NCI-H2081 (cell line): ENCODE measurements at regions not wholly inside any gene's neighbourhood (a gene's known extent, or its start where the extent isn't known, plus 50 kb on each side); places are given as distances from the start of the nearest gene placed in this dataset.
A peak's percentile ranks its signal among the peaks of the same experiment; 100 is the strongest.
"Not testable (repeated sequence)": the region's sequence is repeated elsewhere in the genome, so short reads cannot be mapped to it uniquely, and the experiment has no call there.

Experiments used
- DNase-seq, 2 experiments: peaks; one replicate each; lab custom pipeline; 2025; lab: John Stamatoyannopoulos, UW

DNA sequence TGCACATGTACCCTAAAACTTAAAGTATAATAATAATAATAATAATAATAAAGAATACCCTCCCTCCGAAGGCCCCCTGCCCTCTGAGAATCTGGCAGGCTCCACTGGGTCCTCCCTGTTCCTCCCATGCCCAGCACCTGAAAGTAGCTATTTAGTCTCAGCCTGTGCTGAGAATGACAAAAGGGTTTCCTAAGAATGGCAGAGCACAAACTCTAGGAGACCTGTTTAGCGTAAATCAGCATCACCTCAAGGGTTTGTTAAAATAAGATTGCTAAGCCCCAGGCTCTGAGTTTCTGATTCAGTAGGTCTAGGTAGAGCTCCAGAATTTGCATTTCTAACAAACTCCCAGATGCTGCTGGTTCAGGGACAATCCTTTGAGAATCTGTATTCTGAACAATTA lies 606.8 kb upstream of the CDH11 start:
- no peak for DNase-seq

DNA sequence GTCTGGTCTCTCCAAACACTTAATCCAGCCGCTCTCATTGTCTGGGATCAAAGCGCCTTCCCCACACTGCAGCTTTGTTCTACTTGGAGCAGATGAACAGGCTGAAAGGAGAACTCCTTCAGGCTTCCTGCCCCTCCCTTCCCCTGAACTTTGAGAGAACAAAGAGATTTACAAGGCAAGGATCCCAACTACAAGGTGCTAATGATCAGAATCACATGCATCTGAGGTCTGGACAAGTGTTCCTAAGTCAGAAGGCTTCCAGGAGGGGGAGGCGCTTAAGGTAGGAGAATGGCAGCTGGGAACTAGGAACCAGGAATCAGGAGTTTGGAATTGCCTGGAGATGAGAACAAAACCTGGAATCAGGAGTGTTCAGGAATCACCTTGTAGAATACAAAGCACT lies 606.3 kb upstream of the CDH11 start:
- no peak for DNase-seq

DNA sequence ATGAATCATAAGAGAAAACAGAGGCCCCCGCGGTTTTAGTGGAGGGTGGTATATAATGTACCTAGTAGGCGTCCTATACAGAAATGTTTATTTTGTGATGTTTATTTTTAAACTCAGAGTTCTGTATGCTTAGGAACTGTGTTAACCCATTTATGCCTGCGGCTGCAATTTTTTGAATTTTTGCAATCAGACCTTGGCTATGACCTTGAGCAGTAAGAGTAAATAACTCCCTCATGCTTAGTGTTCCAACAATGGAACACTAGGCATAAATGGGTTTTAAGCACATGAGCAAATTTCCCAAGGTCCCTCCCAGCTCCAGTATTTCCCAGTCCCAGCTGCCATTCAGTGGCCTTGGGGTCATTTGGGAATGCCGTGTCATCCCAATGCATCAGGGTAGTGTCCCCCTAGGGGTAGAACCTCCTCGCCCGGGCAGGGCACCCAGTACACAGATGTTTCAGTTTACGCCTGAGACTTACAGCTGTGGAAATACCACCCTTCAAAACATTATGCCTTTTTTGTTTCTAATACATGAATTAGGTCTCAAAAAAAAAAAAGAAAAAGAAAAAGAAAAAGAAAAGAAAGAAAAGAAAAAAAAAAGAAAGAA lies 605.8 kb upstream of the CDH11 start:
- no peak for DNase-seq

DNA sequence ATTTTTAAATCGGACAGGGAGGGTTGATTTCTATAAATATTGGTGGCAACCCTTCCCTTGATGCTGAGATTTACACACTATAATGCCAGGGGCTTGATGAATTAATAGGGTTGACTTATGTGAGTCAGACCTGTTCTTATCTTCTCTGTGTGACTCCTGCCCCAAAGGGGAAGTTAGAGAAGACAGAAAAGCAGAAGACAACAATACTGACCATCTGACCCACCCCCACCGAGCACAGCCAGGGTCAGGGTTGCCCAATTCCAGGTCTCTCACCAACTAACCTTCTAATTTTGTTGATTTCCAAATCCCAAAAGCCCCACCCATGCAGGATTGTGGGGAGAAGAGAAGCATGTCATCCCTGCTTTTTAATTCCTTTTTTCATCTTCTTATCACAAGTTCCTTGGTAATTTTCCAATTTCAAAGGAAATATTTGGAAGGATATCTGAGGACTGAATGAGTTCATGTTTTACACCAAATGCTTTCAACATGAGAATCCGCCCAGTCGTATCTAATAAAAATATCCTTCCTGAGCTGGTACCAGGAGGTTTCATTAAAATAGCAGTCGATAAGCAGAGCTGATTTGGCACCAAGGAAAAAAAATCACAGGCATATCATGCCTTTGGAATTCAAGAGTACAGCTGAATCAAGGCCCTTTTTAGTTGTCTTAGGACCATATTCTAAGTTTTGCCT lies 603.4 kb upstream of the CDH11 start:
- no peak for DNase-seq

DNA sequence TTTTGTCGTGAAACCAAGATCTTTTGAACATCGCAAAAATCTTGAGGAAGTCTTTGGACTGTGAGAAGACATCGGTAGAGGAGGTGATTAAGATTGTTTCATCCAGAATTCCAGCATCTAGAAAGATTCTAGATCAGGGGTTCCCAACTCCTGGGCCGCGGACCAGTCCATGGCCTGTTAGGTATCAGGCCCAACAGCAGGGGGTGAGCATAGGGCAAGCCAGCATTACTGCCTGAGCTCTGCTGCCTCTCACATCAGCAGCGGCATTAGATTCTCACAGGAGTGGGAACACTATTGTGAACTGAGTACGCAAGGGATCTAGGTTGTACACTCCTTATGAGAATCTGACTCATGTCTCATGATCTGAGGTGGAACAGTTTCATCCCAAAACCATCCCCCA lies 600.6 kb upstream of the CDH11 start:
- DNase-seq, result no peak

DNA sequence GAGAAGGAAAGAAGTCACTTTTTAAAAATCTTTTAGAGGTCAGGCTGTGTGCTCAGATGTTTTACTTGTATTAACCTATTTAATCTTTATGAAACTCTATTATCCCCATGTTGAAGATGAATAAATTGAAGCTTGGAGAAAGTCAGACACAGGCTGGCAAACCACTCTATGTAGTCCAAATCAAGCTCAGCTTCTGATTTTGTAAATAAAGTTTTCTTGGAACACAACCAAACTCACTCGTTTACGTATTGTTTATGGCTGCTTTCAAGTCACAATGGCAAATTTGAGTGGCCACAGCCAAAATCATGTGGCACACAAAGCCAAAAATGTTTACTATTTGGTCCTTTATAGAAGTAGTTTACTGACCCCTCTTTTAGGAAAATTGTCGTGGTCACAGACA lies 596.0 kb upstream of the CDH11 start:
- DNase-seq, result no peak

DNA sequence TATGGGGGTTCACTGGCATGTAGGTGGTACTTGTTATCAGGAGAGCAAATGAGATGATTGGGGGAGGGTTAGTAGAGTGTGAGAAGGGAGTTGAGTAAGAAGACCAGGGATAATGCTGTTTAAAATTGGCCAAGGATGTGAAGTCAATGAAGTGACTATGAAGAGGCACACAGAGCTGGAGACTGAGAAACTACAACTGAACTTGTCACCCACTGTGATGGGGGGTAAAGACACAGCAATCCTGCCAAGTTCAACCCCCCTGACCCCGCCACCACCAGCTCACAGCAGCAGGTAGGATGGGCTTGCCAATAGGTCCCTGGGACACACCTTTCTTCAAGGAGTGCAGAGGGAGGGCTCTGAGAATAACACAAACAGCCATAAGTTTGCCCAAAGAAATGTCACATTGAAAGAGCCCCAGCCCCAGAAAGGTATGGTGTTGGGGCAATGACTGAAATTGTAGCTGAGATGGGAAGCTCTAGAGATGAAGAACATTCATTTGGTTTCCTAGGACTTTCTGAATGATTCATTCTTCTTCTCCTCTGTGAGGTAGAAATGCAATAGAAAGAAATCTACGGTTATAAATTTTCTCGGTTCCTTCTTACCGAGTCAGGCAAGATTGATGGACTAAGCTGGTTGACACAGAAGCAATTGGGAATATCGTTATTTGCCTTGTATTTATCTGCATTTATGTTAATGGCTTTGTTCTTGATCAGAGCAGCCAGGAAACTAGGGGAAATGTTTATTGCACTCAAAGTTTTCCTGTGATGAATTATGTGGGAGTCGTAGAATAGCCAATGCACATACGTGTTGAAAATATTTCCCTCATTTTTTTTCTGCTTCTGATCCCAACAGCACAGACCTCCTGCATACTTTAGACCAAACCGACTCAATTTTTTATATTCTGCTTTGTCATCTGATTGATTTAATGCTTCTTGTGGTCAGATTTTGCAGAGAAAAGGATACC lies 595.2 kb upstream of the CDH11 start:
- no peak for DNase-seq

DNA sequence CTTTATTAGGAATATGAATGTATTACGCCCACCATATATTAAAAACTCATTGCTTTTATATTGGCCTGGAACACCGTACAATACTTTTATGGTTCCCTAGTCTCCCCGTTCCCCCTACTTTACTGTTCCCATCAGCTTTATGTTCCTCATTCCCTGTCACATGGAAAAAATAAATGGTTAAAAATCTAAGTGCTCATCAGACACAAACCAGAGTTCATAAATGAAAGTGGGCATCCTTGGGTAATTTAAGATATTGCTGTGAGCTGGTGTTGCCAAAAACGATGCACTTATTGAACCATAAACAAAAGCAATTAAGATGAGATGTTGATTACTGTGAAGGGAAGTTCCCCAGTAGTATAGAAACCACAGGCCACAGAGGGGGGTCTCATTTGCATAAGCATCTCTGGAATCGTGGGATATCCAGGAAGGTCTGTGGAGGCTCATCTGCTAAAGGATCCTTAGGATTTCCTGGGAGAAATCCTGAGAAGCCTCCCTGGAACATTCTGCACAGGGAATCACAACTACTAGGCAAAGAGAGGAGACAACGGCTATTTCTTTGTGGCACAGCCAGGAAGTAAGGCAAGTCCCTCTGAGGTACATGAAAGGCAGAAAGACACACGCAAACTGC lies 591.4 kb upstream of the CDH11 start:
- DNase-seq, result no peak

DNA sequence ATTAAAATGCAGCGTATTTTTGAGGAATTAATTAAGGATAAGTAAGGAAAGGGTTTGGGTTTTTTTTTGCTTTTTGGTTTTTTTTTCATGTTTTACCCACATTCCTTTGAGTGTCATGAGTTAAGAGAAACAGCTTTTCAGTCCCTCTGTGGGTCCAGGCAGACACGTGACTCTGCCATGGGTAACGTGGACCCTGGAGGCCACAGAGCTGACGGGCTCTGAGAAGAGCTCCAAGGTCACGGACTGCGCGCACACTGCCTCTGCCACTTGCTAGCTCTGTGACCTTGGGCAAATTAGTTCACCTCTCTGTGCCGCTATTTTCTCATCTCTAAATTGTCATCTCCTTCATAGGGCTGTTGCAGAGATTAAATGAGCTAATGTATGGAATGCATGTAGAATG lies 588.2 kb upstream of the CDH11 start:
- DNase-seq, result peak in 1 of 2 experiments; percentile 0

DNA sequence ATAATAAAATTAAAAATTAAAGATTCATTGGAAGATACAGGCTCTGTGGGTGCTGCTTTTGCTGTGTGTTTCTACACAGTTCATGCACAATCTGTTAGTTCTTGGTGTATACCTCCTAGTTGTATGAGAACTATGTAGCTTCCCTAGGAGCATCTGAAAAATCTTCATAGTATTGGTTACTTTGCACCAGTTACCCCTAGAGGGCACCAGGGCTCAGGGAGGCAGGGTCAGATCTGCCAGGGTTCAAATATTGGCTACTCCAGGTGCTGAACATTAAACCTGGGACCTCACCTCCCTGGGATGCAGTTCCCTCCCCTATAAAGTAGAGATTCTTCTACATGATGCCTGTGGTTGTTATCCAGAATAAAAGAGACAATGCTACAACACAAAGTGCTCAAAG lies 583.0 kb upstream of the CDH11 start:
- no peak for DNase-seq

DNA sequence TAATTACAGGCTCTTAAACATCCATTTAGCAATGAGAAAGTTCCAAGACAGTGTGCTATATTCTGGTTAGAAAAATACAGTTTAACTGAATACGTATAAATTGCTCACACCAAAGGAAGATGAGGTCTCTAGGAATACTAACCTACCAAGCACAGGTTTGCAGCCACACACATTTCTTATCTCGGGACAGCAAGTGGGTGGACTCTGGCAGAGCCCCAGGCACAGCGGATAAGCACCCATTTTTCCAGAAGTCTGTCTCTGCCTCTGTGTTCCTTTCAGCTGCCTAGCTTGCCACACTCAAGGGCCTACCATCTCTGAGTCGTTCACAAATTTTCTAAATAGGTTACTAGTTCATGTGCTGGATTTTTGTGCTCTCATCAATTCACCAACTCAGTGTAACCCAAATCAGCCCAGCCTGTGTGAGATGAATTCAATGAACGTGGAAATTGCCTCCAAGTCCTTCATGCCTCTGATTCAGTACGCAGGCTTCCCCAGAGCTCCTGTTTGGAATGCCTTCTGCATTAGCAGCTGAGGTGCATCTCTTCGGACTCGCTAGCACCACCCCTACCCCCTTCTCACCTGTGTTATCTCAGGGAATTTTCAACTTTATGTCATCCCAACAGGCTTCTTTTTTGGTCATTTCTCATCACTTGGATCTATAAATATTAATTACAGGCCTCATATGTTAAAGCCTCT lies 581.0 kb upstream of the CDH11 start:
- no peak for DNase-seq

DNA sequence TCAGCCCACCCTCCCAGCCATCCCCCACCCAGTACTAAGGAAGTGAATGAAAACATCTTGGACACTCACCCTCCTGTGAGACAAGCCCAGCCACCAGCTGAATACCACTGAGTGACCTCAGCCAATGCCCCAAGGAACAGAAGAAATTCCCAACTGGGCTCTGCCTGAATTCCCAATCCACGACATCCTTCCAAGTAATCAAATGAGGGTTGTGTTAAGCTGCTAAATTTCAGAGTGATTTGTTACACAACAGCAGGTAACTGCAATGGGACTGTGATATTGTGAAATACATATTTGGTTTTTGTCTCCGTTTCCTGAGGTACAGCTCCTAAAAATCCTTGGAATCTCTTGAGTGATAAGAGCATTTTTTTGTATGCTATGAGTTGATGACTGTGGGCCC lies 578.7 kb upstream of the CDH11 start:
- DNase-seq, result no peak

DNA sequence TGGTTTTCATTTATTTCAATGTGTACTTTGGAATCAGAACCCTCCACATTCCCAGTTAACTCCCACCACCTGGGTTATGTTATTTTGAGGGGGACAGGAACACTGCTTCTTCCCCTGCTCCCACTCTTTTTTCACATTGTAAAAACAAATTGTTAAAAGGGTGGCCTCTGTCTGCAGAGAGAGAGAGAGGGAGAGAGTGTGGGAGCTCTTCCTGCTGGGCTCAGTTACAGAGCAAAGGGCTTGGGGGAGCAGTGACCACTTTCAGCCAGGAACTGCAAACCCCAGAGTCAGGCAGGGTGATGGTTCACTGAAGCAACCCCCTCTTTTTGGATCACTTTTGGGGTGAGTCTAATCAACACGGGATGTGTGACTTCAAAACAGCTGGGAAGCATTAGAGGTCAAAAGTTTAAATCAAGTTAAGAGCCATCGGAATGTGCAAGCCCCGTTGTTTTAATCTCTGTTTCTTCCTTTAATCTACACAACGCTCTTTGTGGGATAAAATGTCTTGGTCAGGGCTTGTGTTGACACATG lies 577.0 kb upstream of the CDH11 start:
- DNase-seq, result no peak

DNA sequence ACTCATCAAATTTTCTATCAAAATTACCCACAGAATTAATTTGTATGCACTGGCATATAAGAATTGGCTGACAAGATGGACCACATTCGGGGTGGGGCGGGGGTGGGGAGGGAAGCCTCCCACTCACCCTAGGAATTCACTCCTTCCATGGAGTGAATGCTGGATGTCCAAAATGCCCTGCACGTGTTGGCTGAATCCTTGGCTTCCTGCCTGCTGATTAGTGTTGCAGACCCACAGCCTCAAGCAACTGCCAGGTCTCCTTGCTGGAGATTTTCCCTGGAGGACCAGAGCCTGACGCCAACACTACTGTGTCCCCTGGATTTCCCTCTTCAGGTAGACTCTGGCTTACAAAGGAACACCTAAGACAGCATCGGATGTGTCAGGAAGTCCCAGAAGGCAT lies 575.7 kb upstream of the CDH11 start:
- DNase-seq, result no peak

DNA sequence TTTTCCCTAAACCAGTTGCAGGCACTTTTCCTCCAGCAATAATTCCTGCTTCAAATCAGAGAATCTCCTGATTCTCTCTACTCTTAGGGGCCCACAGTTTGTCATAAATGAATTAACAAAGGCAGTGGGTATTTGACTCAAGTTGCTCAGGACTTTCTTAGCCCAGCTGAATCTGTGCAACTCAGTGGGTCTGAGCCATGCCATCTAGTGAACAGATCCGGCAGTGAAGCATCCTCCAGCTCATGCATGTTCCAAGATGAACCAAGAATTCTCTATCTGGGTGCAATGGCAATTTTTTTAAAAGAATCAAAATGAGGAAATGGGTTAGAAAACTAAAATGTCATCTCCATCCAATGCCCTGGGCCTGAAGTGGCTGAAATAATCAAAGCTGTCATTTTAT lies 575.2 kb upstream of the CDH11 start:
- no peak for DNase-seq

DNA sequence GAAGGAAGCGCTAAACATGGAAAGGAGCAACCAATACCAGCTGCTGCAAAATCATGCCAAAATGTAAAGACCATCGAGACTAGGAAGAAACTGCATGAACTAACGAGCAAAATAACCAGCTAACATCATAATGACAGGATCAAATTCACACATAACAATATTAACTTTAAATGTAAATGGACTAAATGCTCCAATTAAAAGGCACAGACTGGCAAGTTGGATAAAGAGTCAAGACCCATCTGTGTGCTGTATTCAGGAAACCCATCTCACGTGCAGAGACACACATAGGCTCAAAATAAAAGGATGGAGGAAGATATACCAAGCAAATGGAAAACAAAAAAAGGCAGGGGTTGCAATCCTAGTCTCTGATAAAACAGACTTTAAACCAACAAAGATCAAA lies 570.0 kb upstream of the CDH11 start:
- not testable (repeated sequence) for DNase-seq

DNA sequence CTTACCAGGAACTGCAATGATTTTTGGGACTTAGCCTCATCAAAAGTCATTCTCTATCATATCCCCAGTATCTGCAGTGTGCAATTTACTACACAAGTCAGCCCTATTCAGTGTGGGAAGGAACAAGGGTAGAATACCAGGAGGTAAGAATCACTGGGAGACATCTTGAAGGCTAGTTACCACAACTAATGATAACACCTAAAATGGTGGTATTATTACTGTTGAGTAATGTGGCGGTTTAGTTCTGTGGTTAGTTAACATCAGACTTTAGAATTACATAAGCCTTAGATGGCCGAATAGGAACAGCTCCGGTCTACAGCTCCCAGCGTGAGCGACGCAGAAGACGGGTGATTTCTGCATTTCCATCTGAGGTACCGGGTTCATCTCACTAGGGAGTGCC lies 567.9 kb upstream of the CDH11 start:
- DNase-seq, result no peak

DNA sequence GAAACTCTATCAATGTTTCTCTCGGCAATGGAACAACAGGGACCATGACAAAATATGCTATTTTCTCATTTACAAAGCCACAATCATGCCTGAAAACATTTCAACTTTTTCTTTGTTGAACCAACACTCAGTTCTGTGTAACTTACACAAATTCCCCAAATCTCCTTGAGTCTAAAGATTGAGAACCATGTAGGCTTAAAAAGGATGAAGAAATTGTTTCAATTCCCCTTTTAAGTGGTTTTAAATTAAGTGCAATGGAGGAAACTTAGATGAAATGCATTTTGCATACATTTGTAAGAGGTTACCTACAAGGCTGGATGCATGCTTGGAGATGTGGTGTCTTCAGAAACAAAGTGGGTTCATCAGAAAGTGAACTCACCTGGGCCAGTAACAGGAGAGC lies 566.4 kb upstream of the CDH11 start:
- DNase-seq, result no peak

DNA sequence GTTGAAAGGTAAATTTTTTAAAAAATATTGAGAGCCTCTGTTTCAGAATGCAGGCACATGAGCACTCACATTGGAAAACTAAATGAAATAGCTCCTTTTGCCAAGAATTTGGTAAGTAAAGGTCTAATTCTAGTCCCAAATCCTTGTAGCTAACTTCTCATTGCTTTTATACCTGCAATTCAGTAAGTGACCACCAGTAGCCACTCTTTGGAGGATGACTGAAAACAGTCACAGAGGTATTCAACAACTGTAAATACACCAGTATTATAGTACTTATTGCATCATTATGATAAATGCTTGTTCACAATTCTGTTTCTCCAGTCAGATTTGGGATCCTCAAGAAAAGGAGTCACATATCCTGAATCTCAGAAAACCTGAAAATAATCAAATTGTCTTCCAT lies 562.4 kb upstream of the CDH11 start:
- no peak for DNase-seq

DNA sequence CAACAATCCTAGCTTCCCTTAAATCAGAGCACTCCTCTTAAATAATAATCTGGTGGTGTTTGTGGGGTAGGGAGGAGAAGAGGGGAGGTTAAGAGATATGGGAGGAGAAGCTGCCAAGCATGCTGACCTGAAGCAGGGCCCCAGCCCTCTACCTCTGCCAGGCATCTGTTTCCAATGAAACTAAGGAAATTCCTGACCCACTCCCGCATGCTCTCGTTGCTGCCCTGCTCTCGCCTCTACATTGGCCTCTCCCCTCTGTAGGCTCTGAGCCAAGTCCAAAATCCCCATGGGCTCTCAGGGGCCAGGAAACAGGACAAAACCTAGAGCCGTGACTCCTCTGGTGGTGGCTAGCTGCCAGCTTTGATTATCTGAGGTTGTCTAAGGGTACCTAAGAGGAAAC lies 559.5 kb upstream of the CDH11 start:
- DNase-seq, result no peak

DNA sequence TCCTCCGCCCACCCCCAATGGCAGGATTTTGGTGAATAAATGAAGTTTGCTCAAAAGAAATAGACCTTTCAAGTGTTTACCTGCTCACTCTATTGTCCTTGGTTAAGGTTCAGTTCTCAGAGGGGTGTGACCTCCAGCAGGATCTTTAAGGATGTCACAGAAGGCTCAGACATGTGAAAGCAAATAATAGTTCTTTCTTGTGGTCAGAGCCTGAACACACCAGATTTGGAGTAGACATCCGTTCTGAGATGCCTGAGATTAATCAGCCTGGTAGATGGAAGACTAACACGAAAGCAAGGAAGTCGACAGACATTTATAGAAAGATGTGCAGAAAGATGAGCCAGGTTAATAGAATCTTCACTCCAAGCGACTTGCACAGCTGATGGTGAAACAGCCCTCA lies 557.9 kb upstream of the CDH11 start:
- DNase-seq, result no peak

DNA sequence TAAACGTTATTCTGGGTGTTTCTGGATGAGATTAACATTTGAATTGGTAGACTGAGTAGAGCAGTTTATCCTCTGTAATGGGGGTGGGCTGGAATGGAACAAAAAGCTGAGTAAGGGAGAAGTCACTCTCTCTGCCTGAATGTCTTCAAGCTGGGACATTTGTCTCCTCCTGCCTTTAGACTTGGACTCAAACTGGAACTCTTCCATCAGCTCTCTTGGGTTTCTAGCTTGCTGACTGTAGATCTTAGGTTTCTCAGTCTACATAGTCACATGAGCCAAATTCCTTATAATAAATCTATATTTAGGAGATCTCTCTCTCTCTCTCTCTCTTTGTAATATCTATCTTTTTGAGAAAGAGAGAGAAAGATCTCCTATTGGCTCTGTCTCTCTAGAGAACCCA lies 553.3 kb upstream of the CDH11 start:
- no peak for DNase-seq
